DMS 273 treated with DMSO at 0.1 percent for 48 hours (cell line): ENCODE measurements at regions not wholly inside any gene's neighbourhood (a gene's known extent, or its start where the extent isn't known, plus 50 kb on each side); places are given as distances from the start of the nearest gene placed in this dataset.

Experiments
- DNase-seq: peaks from one replicate; lab custom pipeline; 2025; lab: John Stamatoyannopoulos, UW

DNA sequence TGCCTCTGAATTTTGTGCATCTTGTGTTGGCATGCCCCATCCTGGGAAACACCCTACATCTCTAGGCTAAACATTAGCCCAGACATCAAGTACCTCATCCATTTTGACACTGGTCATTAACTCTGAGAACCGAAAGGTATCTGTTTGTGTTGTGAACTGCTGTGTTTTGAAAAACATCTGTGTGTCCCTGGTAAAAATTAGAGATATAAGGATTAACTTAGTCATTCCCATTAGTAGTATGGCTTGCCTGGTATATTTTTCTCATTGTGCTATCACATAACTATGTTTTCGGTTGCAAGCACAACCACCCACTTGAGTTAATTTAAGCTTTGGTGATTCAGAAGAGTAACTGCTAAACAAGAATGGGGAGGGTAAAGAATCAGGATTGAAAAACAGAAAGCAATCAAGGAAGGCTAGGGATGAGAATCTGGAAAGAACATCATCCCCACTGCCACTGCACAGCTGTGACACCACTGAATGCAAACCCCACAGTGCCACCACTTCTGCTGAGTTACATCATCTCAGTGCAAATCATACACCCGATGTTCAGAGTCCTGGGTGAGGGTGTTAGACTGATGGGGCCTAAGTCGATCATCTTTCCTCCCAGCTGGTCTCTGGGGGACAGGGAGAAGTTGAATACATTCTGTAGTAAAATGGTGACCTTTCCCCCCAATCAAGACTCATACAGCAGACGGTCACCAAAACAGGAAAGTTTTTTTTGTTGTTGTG, 234.0 kb downstream of the EPHA4 start:
- DNase-seq = no peak

DNA sequence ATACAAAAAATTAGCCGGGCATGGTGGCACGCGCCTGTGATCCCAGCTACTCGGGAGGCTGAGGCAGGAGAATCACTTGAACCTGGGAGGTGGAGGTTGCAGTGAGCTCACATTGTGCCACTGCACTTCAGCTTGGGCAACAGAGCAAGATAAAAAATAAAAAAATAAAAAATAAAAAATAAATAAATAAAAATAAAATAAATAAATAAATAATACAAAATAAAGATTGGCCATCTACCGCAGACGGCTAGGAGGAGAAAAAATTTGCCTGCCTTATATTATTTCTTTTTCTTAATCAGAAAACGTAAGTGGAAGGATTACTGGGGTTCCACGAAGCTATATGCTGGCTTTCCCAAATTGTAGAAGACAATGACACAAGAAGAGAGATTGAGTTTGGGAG, 229.7 kb downstream of the EPHA4 start:
- no peak for DNase-seq

- DNase-seq = no peak
Observed at GRCh38 chr2:221343524-221343923, 228.6 kb downstream of the EPHA4 start.

- DNase-seq = no peak
Observed at GRCh38 chr2:221345516-221345915, 226.6 kb downstream of the EPHA4 start.

GRCh38 chr2:221346411-221346810, 225.7 kb downstream of the EPHA4 start:
- DNase-seq = no peak

DNA sequence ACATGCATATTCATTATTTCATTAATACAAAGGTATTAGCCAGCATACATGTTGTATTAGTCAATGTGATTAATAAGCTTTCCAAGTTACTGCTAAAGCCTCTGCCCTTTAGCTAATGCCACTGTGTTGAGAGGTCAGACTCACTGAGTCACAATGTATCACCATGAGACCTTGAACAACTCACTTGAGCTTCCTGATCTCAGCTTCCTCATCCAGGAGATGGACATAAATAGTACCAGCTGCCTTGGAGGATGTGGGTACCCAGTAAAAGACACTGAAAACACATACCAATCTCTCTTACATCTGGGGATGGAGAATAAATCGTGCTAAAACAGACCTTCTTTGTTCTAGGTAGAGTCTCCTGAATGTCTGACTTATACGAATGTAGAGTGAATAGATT, 224.6 kb downstream of the EPHA4 start:
- no peak for DNase-seq

DNA sequence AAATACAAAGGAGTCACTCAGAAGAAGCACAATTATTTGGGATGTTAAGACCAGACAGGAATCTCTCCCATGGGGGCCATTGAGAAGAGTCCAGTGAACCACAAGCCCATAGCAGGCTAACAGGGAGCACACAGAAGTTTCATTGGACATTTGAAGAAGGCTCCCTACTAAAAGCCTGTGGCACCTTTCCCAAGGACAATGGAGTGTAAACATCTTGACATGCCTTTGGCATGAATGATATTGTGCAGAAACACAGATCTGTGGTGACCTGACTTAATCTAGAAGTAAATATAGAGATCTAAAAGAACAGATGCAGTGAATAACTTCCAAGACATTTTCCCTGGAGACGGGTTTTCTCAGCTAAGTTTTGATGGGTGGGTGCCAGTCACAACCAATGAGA, 221.5 kb downstream of the EPHA4 start:
- no peak for DNase-seq

GRCh38 chr2:221353201-221353600, 218.9 kb downstream of the EPHA4 start:
- no peak for DNase-seq

- no peak for DNase-seq
Observed at GRCh38 chr2:221360312-221360711, 211.8 kb downstream of the EPHA4 start.

- DNase-seq = no peak
Observed at GRCh38 chr2:221360742-221361141, 211.4 kb downstream of the EPHA4 start.

- DNase-seq = no peak
Observed at GRCh38 chr2:221361633-221362032, 210.5 kb downstream of the EPHA4 start.

DNA sequence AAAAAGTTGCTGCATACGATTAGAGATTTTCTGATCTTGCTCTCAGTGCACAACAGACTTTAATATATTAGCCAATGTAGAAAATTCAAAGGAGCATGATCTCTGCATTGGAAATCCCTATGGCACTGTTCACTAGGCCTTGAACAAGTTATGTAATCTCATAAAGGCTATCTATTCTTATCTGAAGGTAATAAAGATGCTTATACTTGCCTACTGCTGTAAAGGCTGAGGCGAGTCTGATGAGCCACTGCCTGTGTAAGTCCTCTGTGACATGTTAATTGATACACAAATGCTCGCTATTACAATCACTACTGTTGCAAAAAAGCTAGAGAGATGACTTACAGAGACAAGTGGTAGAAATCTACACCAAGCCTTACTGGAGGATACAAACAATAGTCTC, 207.4 kb downstream of the EPHA4 start:
- DNase-seq = no peak
